Skin epidermis (tissue), 12 donors: ENCODE measurements at regions not wholly inside any gene's neighbourhood (a gene's known extent, or its start where the extent isn't known, plus 50 kb on each side); places are given as distances from the start of the nearest gene placed in this dataset.

ENCODE experiments used
- H3K27ac ChIP-seq, 21 experiments: fragments of 200-600 bp; sonication (generic) in 11 of 21; one replicate each; pipeline ENCODE4 v1.5.0; 2020; ENCODE audit warnings: mild to moderate bottlenecking in 3 of 21, inconsistent platforms in 2 of 21, moderate library complexity in 2 of 21
- H3K4me3 ChIP-seq, 7 experiments: fragments of 200-600 bp; sonication (generic) in 2 of 7; one replicate each; pipeline ENCODE4 v1.5.0; 2020; ENCODE audit warnings: inconsistent platforms in 2 of 7, mild to moderate bottlenecking in 2 of 7, moderate library complexity in 1 of 7

GRCh38 chr15:96219681-96220080 is 110.8 kb upstream of the NR2F2 start:
- H3K27ac ChIP-seq, result no peak overlapping the region
- no peak overlapping the region for H3K4me3 ChIP-seq

GRCh38 chr15:96220657-96221056 is 109.8 kb upstream of the NR2F2 start:
- no peak overlapping the region for H3K4me3 ChIP-seq
- no peak overlapping the region for H3K27ac ChIP-seq

DNA sequence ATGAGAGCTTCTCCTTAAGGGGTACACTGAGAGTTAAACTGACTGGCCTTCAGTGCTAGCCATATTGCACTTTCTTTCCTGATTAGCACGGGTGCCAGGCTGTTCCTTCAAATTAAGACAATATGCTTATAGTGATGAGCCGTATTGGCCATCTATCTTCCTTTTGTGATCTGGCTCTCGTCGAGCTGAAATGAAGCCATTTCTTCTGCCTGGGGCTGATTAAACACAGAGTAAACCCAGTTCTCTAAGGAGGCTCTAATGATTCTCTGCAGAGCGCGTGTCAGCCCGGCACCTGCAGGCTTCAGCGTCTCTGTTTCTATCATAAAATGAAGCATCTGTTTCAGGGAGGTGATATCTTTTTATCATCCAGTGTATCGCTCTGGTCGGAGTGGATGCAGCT is 107.5 kb upstream of the NR2F2 start:
- no peak overlapping the region for H3K27ac ChIP-seq
- H3K4me3 ChIP-seq, result no peak overlapping the region

DNA sequence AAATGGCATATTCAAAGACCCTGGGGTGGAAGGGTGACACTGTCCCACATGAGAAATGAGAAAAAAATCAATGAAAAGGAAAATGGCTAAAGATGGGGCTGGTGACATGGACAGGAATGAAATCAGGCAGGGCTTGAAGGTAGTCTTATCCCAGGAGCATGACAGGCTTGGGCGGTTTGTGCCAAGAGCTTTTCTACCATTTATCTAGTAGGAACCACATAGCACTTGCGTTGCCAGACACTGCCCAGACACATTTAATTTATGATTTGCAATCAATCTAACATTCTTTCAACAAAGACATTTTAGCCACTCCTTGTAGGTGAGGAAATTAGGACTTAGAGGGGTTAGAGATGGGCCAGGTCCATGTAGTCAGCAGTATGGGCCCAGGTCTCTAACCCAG is 106.6 kb upstream of the NR2F2 start:
- Histone ChIP-seq H3K27ac (no peak overlapping the region), H3K4me3 (no peak overlapping the region)

- Histone ChIP-seq H3K27ac (no peak overlapping the region), H3K4me3 (no peak overlapping the region)
Observed at GRCh38 chr15:96225642-96226259, 104.7 kb upstream of the NR2F2 start.

DNA sequence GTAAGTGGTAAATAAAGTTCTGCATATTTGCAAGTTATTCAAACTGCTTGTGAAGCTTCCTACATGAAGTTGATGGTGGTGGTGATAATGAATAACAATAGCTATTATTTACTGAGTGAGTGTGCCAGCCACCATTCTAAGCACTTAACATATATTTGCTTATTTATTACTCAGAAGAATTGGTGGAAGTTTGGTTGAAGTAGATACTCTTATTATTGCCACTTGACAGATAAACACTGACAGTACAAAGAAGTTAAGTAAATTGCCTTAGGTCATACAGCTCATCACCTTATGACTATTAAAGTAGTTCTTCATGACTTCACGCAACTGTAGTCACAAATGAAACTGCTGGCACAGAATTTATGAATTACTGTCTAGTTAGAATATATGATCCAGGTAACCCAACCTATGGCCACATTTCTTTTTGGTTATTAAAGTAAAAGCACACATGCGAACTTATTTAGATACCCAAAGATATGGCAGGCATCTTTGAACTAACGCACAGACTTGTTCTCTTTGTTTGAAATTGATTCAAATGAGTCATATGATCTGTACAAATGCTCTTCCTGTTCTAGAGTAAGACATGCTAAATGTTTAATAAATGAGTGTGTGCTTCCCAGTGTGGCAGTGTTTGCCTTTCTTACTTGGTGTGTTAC is 99.8 kb upstream of the NR2F2 start:
- Histone ChIP-seq H3K27ac (no peak overlapping the region), H3K4me3 (no peak overlapping the region)

- Histone ChIP-seq H3K27ac (no peak overlapping the region), H3K4me3 (no peak overlapping the region)
Observed at GRCh38 chr15:96232335-96232734, 98.2 kb upstream of the NR2F2 start.

- H3K4me3 ChIP-seq, result no peak overlapping the region
- H3K27ac ChIP-seq, result no peak overlapping the region
Observed at GRCh38 chr15:96234109-96234892, 96.2 kb upstream of the NR2F2 start.

DNA sequence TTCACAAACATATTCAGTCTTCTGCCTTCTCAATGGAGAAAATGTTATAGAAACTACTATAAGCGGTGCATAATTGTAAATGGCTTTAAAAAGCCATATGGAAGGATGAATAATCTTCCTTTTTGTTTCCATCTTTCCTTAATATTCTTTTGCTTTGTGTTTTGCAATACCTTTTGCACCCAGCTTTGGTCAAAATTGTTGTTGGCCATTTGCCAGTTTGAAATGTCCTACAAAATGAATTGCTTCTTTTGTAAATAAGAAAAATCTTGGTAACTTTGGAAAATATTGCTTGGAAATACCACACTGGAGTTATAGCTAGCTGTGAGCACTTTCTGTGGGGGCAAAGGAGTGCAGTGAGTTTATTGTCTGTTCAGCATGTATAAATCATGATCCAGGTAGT is 93.5 kb upstream of the NR2F2 start:
- Histone ChIP-seq H3K4me3 (no peak overlapping the region), H3K27ac (no peak overlapping the region)

GRCh38 chr15:96242761-96243160 is 87.7 kb upstream of the NR2F2 start:
- Histone ChIP-seq H3K4me3 (no peak overlapping the region), H3K27ac (no peak overlapping the region)

DNA sequence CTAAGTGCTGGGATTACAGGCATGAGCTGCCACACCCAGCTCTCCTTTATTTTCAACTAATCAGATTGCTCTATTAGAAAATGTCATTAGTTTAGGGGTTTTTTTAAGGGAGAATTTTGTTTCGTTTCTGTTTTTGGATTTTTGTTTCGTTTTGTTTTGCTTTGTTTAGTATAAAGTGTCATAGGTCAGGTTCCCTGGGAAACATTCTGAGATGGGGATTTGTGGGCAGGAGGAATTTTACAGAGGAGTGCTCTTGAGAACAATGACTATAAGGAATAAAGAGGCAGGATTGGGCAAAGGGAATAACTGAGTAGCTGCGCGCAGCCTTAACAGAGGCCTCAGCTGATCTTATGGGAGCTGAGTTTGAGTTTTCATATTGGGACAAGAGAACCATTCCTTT is 86.8 kb upstream of the NR2F2 start:
- Histone ChIP-seq H3K27ac (no peak overlapping the region), H3K4me3 (no peak overlapping the region)

- no peak overlapping the region for H3K27ac ChIP-seq
- no peak overlapping the region for H3K4me3 ChIP-seq
Observed at GRCh38 chr15:96245252-96245651, 85.2 kb upstream of the NR2F2 start.

GRCh38 chr15:96246057-96246456 is 84.4 kb upstream of the NR2F2 start:
- H3K27ac ChIP-seq, result no peak overlapping the region
- H3K4me3 ChIP-seq, result no peak overlapping the region

DNA sequence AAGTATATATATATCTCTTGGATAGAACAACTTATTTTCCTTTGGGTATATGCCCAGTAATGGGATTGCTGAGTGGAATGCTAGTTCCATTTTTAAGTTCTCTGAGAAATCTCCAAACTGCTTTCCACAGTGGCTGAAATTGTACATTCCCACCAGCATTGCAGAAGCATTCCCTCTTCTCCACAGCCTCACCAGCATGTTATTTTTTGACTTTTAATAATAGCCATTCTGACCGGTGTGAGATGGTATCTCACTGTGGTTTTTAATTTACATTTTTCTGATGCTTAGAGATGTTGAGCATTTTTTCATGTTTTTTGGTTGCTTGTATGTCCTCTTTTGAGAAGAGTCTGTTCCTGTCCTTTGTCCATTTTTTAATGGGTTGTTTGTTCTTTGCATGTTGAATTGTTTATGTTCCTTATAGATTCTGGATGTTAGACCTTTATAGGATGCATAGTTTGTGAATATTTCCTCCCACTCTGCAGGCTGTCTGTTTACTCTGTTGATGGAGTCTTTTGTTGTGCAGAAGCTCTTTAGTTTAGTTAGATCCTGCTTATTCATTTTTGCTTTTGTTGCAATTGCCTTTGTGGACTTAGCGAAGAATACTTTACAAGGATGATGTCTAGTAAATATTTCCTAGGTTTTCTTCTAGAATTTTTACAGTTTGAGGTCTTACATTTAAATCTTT is 82.7 kb upstream of the NR2F2 start:
- no peak overlapping the region for H3K27ac ChIP-seq
- no peak overlapping the region for H3K4me3 ChIP-seq

DNA sequence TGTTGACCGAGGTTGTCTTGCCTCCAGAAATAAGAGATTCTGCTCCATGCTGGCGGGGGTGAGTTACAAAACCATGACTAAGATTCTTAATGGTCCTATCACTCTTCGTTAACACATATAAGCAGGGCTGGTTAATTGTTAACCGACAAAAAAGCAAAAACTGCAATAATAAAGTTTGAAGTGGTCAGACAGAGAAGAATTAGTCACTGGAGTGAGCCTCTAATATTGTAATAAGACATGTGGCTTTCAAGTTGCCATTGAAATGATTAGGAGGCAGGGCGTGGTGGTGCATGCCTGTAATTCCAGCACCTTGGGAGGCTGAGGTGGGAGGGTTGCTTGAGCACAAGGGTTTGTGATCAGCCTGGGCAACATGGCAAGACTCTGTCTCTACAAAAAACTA is 78.4 kb upstream of the NR2F2 start:
- no peak overlapping the region for H3K4me3 ChIP-seq
- no peak overlapping the region for H3K27ac ChIP-seq

DNA sequence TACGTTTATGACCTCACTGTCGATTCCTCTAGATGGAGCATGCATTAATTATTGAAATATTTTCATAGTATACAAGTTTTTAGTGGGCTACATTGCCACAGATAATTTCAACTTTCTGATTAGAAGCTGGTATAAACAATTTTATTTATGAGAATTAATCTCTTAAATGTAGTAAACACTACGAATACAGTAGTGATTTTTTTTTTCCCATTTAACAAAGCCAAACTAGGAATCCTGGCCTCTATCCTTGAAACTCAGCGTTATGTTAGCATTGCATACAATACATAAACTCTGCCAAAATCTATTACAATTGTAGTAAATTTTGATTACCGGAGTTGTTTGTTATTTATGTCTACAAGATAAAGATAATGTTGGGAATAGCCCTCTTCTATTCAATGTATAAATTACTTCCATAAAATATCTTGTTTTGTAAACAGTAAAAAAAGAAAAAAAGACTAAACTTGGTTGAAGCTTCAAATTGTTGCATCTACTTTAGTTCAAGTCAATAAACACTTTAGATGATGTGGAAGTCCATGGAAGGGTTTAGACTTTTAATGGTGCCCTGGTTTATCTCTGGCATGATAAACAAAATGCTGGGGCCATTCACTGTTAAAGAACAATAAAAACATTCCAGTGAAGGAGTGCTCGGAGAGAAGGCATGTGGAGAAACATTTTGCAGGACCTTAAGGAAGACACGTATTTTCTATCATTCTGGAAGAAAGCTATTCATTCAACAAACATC is 77.3 kb upstream of the NR2F2 start:
- Histone ChIP-seq H3K4me3 (no peak overlapping the region), H3K27ac (no peak overlapping the region)

DNA sequence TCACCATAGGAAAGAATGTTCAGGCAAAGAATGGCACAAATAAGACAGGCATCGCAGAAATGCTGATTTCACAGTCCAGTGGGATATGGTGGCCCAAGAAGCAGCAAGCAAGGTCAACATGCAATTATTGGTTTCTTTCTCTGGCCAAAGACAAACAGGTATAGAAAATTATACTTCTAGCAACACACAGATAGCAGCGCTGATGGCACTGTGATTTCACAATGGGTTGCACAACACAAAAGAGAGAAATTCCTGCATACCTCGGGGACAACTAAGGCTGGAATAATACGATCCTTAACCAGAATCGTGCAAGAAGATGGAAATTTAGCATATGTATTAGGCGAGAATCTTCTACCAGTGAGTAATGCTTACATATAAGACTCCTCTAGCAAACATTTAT is 76.3 kb upstream of the NR2F2 start:
- Histone ChIP-seq H3K27ac (no peak overlapping the region), H3K4me3 (no peak overlapping the region)

DNA sequence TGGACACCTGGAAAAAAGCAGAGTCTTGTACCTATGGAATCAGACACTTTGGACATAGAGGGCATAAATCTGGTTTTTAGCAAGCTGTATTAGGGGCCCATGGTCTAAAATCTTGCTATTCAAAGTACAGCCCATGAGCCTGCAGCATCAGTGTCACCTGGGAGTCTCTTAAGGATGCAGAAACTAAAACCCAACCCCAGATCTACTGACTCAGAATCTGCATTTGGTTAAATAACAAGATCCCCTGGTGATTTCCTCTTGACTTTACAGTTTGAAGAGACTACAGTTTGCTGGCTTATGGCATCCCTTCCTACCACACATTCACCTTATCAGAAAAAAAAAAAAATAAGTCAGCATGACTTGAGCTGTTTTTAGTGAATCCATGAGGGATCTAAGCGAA is 74.9 kb upstream of the NR2F2 start:
- H3K4me3 ChIP-seq, result no peak overlapping the region
- H3K27ac ChIP-seq, result no peak overlapping the region

GRCh38 chr15:96261575-96262034 is 68.9 kb upstream of the NR2F2 start:
- no peak overlapping the region for H3K27ac ChIP-seq
- H3K4me3 ChIP-seq, result no peak overlapping the region

DNA sequence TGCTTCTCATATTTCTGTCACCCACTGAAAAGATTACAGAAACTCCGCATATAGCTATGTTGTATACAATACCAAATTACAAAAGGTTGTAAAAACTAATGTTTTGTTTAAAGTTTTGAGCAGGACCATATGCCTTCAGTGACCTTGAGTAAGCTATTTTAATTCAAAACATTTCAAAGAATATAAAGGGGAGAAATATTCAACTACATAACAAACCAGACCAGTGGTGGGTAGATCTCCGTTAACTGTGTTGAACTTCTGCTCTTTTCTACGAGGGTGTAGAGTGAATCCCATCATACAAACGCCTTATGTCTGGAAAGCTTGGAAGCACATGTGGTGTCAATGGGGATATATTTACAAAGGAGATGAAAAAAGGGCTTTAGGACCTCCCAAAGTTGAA is 68.4 kb upstream of the NR2F2 start:
- H3K27ac ChIP-seq, result no peak overlapping the region
- H3K4me3 ChIP-seq, result no peak overlapping the region
